ENCODE measurements at regions not wholly inside any gene's neighbourhood (a gene's known extent, or its start where the extent isn't known, plus 50 kb on each side); places are given as distances from the start of the nearest gene placed in this dataset.

- no peak overlapping the region for H3K27ac ChIP-seq
- intact Hi-C loops (cut with DNase I): no loop called here
- no peak for TF ChIP-seq POLR2A (IDR thresholded peaks at IDR 0.05)
- peaks cover 0 to 4% (median 0%) of the 10 kb centered on the region in 4 donors for H3K27me3 ChIP-seq
- 60 to 64% methylated on average over 3 of the region's 3 CpGs for WGBS, 2 donors
- no peaks in the 10 kb centered on the region for H3K9me3 ChIP-seq
- DNase-seq: no peak
- H3K4me1 ChIP-seq: no peaks in the 10 kb centered on the region
- no peak overlapping the region for H3K4me3 ChIP-seq
- H3K36me3 ChIP-seq: no peaks in the 10 kb centered on the region
Measured at GRCh38 chr13:47213047-47213446, 316.2 kb upstream of the HTR2A start.

DNA sequence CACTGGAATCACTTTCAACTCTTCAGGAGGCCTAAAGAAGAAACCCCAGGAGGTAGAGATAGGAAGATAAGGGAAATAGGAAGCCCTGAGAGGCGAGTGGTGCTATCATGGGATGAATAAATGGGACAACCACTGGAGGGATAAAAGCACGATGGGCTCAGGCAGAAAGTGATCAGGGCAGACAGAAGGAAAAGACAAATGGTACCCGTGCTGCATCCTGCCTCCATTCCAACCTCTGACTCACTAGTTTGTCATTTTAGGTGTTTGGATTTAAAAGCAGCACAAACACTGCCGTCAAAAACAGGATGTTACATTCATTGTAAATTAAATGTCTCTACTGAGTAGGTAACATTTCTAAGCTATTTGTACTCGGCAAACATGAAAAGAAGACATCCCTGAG, 314.3 kb upstream of the HTR2A start:
- WGBS, 2 donors: 28 to 33% methylated on average over 5 of the region's 5 CpGs
- no peaks in the 10 kb centered on the region for H3K9me3 ChIP-seq
- H3K27me3 ChIP-seq: peaks cover 0 to 4% (median 0%) of the 10 kb centered on the region in 4 donors
- TF ChIP-seq POLR2A (IDR thresholded peaks at IDR 0.05) (no peak), CTCF (IDR thresholded peaks at IDR 0.05) (no peak)
- H3K4me1 ChIP-seq: no peaks in the 10 kb centered on the region
- no peak overlapping the region for H3K27ac ChIP-seq
- no peak for DNase-seq
- H3K36me3 ChIP-seq: no peaks in the 10 kb centered on the region
- no peak overlapping the region for H3K4me3 ChIP-seq
- intact Hi-C loops (cut with DNase I): no loop called here

- intact Hi-C loops (cut with DNase I): no loop called here
- WGBS, 2 donors: 31 to 57% methylated on average over 3 of the region's 3 CpGs
- TF ChIP-seq CTCF (IDR thresholded peaks at IDR 0.05): no peak
- no peak for TF ChIP-seq POLR2A (IDR thresholded peaks at IDR 0.05)
Measured at GRCh38 chr13:47206111-47206510, 309.3 kb upstream of the HTR2A start.

GRCh38 chr13:47190696-47191305, 293.9 kb upstream of the HTR2A start:
- TF ChIP-seq CTCF (IDR thresholded peaks at IDR 0.05): no peak
- no peak for TF ChIP-seq POLR2A (IDR thresholded peaks at IDR 0.05)
- Histone ChIP-seq H3K27ac (no peak overlapping the region), H3K27me3 (no peaks in the 10 kb centered on the region), H3K4me3 (no peak overlapping the region), H3K4me1 (no peaks in the 10 kb centered on the region), H3K36me3 (no peaks in the 10 kb centered on the region), H3K9me3 (no peaks in the 10 kb centered on the region)
- intact Hi-C loops (cut with DNase I): no loop called here
- no peak for DNase-seq
- WGBS, 2 donors: 63 to 75% methylated on average over 6 of the region's 6 CpGs

More at GRCh38 chr13:47206111-47206510, 309.3 kb upstream of the HTR2A start:
- Histone ChIP-seq H3K36me3 (no peaks in the 10 kb centered on the region), H3K4me3 (no peak overlapping the region), H3K4me1 (no peaks in the 10 kb centered on the region), H3K9me3 (no peaks in the 10 kb centered on the region), H3K27me3 (no peaks in the 10 kb centered on the region), H3K27ac (no peak overlapping the region)
- no peak for DNase-seq

DNA sequence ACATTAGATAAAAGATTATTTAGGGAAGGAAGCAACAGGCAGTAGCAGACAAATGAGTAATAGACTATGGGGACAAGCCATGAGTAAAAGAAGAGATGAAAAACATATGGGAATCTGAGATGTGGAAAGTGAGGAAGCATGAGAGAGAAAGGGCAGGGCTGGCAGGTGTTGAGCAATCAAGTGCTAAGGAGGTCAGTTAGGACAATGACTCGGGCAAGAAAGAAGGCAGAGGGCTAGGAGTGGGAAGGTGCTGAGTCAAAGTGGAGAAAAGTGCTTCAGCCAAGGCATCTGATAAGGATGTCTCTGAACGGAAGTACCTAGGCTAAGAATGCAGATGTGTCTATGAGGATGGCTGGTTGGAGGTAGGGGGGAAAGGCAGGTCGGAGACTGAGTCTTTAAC, 291.9 kb upstream of the HTR2A start:
- Histone ChIP-seq H3K27ac (no peak overlapping the region), H3K36me3 (no peaks in the 10 kb centered on the region), H3K4me1 (no peaks in the 10 kb centered on the region), H3K9me3 (no peaks in the 10 kb centered on the region), H3K27me3 (no peaks in the 10 kb centered on the region), H3K4me3 (no peak overlapping the region)
- TF ChIP-seq POLR2A (IDR thresholded peaks at IDR 0.05) (no peak), CTCF (IDR thresholded peaks at IDR 0.05) (no peak)
- 75 to 79% methylated on average over 3 of the region's 3 CpGs for WGBS, 2 donors
- no peak for DNase-seq
- intact Hi-C loops (cut with DNase I): no loop called here

GRCh38 chr13:47186471-47186870, 289.6 kb upstream of the HTR2A start:
- H3K9me3 ChIP-seq: no peaks in the 10 kb centered on the region
- no peaks in the 10 kb centered on the region for H3K27me3 ChIP-seq
- no peak overlapping the region for H3K4me3 ChIP-seq
- DNase-seq: no peak
- no peaks in the 10 kb centered on the region for H3K4me1 ChIP-seq
- WGBS, 2 donors: 53 to 60% methylated on average over 2 of the region's 2 CpGs
- intact Hi-C loops (cut with DNase I): no loop called here
- H3K36me3 ChIP-seq: no peaks in the 10 kb centered on the region
- TF ChIP-seq CTCF (IDR thresholded peaks at IDR 0.05) (no peak), POLR2A (IDR thresholded peaks at IDR 0.05) (no peak)
- H3K27ac ChIP-seq: no peak overlapping the region
